ENCODE measurements at regions not wholly inside any gene's neighbourhood (a gene's known extent, or its start where the extent isn't known, plus 50 kb on each side); places are given as distances from the start of the nearest gene placed in this dataset.

- DNase-seq (peak; percentile 51), ATAC-seq (no peak; the same call in 1 of the 2 replicates)
- no peak for TF ChIP-seq CTCF (conservative IDR thresholded peaks at IDR 0.05; ENCODE audit: low read depth, low read length)
- TF ChIP-seq EZH2phosphoT487 (IDR thresholded peaks at IDR 0.05; ENCODE audit: borderline replicate concordance, low read length), result no peak
- no peak for TF ChIP-seq EZH2 (IDR thresholded peaks at IDR 0.05; ENCODE audit: low read length, unreplicated experiment)
- Histone ChIP-seq H3K79me2 (ENCODE audit: low read length) (no peaks in the 10 kb centered on the region), H3K27ac (ENCODE audit: low read length) (peak overlapping the region; percentile 75), H3K9me2 (replicated peaks; ENCODE audit: low read length) (no peaks in the 10 kb centered on the region), H3K4me3 (ENCODE audit: low read length) (no peak overlapping the region), H3K9me3 (ENCODE audit: low read length) (no peaks in the 10 kb centered on the region), H3K27me3 (ENCODE audit: low read length) (no peaks in the 10 kb centered on the region), H3K4me2 (ENCODE audit: low read length) (peak overlapping the region; percentile 40; the same call in 1 of the 2 replicates), H3F3A (ENCODE audit: low read length, unreplicated experiment) (no peaks in the 10 kb centered on the region), H4K20me1 (ENCODE audit: low read length) (no peaks in the 10 kb centered on the region), H3K36me3 (ENCODE audit: low read depth, low read length) (no peaks in the 10 kb centered on the region), H3K4me1 (ENCODE audit: insufficient read depth, low read length) (peaks cover 16% of the 10 kb centered on the region), H2AFZ (ENCODE audit: low read length) (no peak overlapping the region), H3K9ac (ENCODE audit: low read length) (no peak overlapping the region; the same call in 1 of the 2 replicates)
- ChIA-PET CTCF (no interaction called here), POLR2A (ENCODE audit: unreplicated experiment) (no interaction called here)
- intact Hi-C loops (cut with micrococcal nuclease), result no loop called here
- no TSS peak for BruUV-seq (replicated peaks)
Measured at GRCh38 chrX:9327086-9327746, 137.6 kb upstream of the TBL1X start.

DNA sequence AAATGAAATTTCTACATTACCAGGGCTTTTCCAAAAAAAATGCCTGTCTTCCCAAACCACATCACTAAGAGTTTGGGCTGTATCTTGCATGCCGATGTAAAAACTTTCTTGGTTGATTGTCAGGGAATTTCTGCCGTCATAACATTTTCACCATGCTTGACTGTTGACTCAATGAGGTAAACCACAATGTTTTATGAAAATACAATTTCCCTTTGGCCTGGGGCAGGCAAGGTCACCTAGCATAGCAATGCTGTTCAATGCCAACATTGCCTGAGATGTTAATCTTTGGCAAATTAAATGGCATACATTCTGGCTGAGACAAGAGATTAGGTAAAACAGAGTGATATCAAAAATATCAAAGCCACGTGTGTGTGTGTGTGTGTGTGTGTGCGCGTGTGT is 137.1 kb upstream of the TBL1X start:
- intact Hi-C loops (cut with micrococcal nuclease), result no loop called here
- Histone ChIP-seq H3K4me2 (ENCODE audit: low read length) (peak overlapping the region; percentile 40), H3K79me2 (ENCODE audit: low read length) (no peaks in the 10 kb centered on the region), H2AFZ (ENCODE audit: low read length) (no peak overlapping the region), H3K4me3 (ENCODE audit: low read length) (no peak overlapping the region), H3K9me3 (ENCODE audit: low read length) (no peaks in the 10 kb centered on the region), H3K9ac (ENCODE audit: low read length) (no peak overlapping the region; the same call in 1 of the 2 replicates), H3K4me1 (ENCODE audit: insufficient read depth, low read length) (peaks cover 16% of the 10 kb centered on the region), H3K27ac (ENCODE audit: low read length) (peak overlapping the region; percentile 75), H3F3A (ENCODE audit: low read length, unreplicated experiment) (no peaks in the 10 kb centered on the region), H3K36me3 (ENCODE audit: low read depth, low read length) (no peaks in the 10 kb centered on the region), H3K9me2 (replicated peaks; ENCODE audit: low read length) (no peaks in the 10 kb centered on the region), H3K27me3 (ENCODE audit: low read length) (no peaks in the 10 kb centered on the region), H4K20me1 (ENCODE audit: low read length) (no peaks in the 10 kb centered on the region)
- POLR2A ChIA-PET (ENCODE audit: unreplicated experiment), result no interaction called here
- no TSS peak for BruUV-seq (replicated peaks)
- DNase-seq (peak; percentile 89), ATAC-seq (peak; percentile 81)
- CTCF ChIA-PET, result no interaction called here
- TF ChIP-seq CTCF (conservative IDR thresholded peaks at IDR 0.05; ENCODE audit: low read depth, low read length) (no peak), EZH2phosphoT487 (IDR thresholded peaks at IDR 0.05; ENCODE audit: borderline replicate concordance, low read length) (no peak), EZH2 (IDR thresholded peaks at IDR 0.05; ENCODE audit: low read length, unreplicated experiment) (no peak)

GRCh38 chrX:9329056-9329455 is 135.8 kb upstream of the TBL1X start:
- H3K9me3 ChIP-seq (ENCODE audit: low read length), result no peaks in the 10 kb centered on the region
- no peaks in the 10 kb centered on the region for H4K20me1 ChIP-seq (ENCODE audit: low read length)
- ATAC-seq (no peak), DNase-seq (no peak)
- no peaks in the 10 kb centered on the region for H3K79me2 ChIP-seq (ENCODE audit: low read length)
- H3K9ac ChIP-seq (ENCODE audit: low read length), result no peak overlapping the region
- no peak overlapping the region for H2AFZ ChIP-seq (ENCODE audit: low read length)
- no peak for TF ChIP-seq EZH2phosphoT487 (IDR thresholded peaks at IDR 0.05; ENCODE audit: borderline replicate concordance, low read length)
- TF ChIP-seq CTCF (conservative IDR thresholded peaks at IDR 0.05; ENCODE audit: low read depth, low read length), result no peak
- TF ChIP-seq EZH2 (IDR thresholded peaks at IDR 0.05; ENCODE audit: low read length, unreplicated experiment), result no peak
- intact Hi-C loops (cut with micrococcal nuclease), result no loop called here
- CTCF ChIA-PET, result no interaction called here
- BruUV-seq (replicated peaks), result no TSS peak
- no peak overlapping the region for H3K4me3 ChIP-seq (ENCODE audit: low read length)
- H3K36me3 ChIP-seq (ENCODE audit: low read depth, low read length), result no peaks in the 10 kb centered on the region
- POLR2A ChIA-PET (ENCODE audit: unreplicated experiment), result no interaction called here
- no peaks in the 10 kb centered on the region for H3K27me3 ChIP-seq (ENCODE audit: low read length)
- no peaks in the 10 kb centered on the region for H3K9me2 ChIP-seq (replicated peaks; ENCODE audit: low read length)
- H3F3A ChIP-seq (ENCODE audit: low read length, unreplicated experiment), result no peaks in the 10 kb centered on the region
- H3K4me1 ChIP-seq (ENCODE audit: insufficient read depth, low read length), result peaks cover 16% of the 10 kb centered on the region
- H3K4me2 ChIP-seq (ENCODE audit: low read length), result no peak overlapping the region
- no peak overlapping the region for H3K27ac ChIP-seq (ENCODE audit: low read length)

Measured in PC-3 (cell line).